Fibroblast of upper back skin (primary cell): ENCODE measurements at regions not wholly inside any gene's neighbourhood (a gene's known extent, or its start where the extent isn't known, plus 50 kb on each side); places are given as distances from the start of the nearest gene placed in this dataset.

Experiments used
- DNase-seq: peaks from one replicate; pipeline ENCODE4 v3.0.0-alpha.2; 2013

- DNase-seq = no peak
These were observed 149.5 kb upstream of the PTCH1 start for GRCh38 chr9:95666096-95666784.

GRCh38 chr9:95653246-95653645 is 136.5 kb upstream of the PTCH1 start:
- DNase-seq = no peak

- no peak for DNase-seq
These were observed 133.9 kb upstream of the PTCH1 start for GRCh38 chr9:95650720-95651119.

GRCh38 chr9:95649801-95650213 is 133.0 kb upstream of the PTCH1 start:
- DNase-seq = peak; percentile 28

- no peak for DNase-seq
These were observed 131.5 kb upstream of the PTCH1 start for GRCh38 chr9:95648225-95648624.

- DNase-seq = peak; percentile 24
These were observed 129.2 kb upstream of the PTCH1 start for GRCh38 chr9:95645992-95646391.

GRCh38 chr9:95645579-95645978 is 128.8 kb upstream of the PTCH1 start:
- no peak for DNase-seq

- peak; percentile 44 for DNase-seq
These were observed 127.6 kb upstream of the PTCH1 start for GRCh38 chr9:95644377-95644776.

GRCh38 chr9:95643619-95644018 is 126.8 kb upstream of the PTCH1 start:
- DNase-seq = no peak

- DNase-seq = peak; percentile 13
These were observed 125.4 kb upstream of the PTCH1 start for GRCh38 chr9:95642189-95642588.

GRCh38 chr9:95641586-95641985 is 124.8 kb upstream of the PTCH1 start:
- no peak for DNase-seq

- DNase-seq = no peak
These were observed 123.6 kb upstream of the PTCH1 start for GRCh38 chr9:95640336-95640735.

GRCh38 chr9:95635986-95636671 is 119.4 kb upstream of the PTCH1 start:
- DNase-seq = peak; percentile 23

GRCh38 chr9:95634536-95634935 is 117.8 kb upstream of the PTCH1 start:
- no peak for DNase-seq

- no peak for DNase-seq
These were observed 117.3 kb upstream of the PTCH1 start for GRCh38 chr9:95634114-95634513.

- DNase-seq = no peak
These were observed 112.8 kb upstream of the PTCH1 start for GRCh38 chr9:95629585-95629984.

GRCh38 chr9:95627802-95628201 is 111.0 kb upstream of the PTCH1 start:
- DNase-seq = peak; percentile 20

- DNase-seq = no peak
These were observed 110.3 kb upstream of the PTCH1 start for GRCh38 chr9:95626885-95627558.

GRCh38 chr9:95626341-95626740 is 109.6 kb upstream of the PTCH1 start:
- DNase-seq = no peak

- no peak for DNase-seq
These were observed 106.9 kb upstream of the PTCH1 start for GRCh38 chr9:95623640-95624039.

- DNase-seq = no peak
These were observed 104.0 kb upstream of the PTCH1 start for GRCh38 chr9:95620722-95621121.

GRCh38 chr9:95620314-95620713 is 103.5 kb upstream of the PTCH1 start:
- no peak for DNase-seq

- no peak for DNase-seq
These were observed 98.5 kb upstream of the PTCH1 start for GRCh38 chr9:95615246-95615645.

- no peak for DNase-seq
These were observed 96.9 kb upstream of the PTCH1 start for GRCh38 chr9:95613670-95614069.
